Epithelial cell of proximal tubule (primary cell): ENCODE measurements at regions not wholly inside any gene's neighbourhood (a gene's known extent, or its start where the extent isn't known, plus 50 kb on each side); places are given as distances from the start of the nearest gene placed in this dataset.

ENCODE experiments used
- DNase-seq: peaks from one replicate; pipeline ENCODE4 v3.0.0-alpha.2; 2011; ENCODE audit warnings: low read depth
- H3K4me3 ChIP-seq: 2 replicates; pipeline ENCODE4 v1.5.1; 2011; ENCODE audit warnings: low read depth, mild to moderate bottlenecking, low read length
- CTCF ChIP-seq: conservative IDR thresholded peaks from 2 replicates; pipeline ENCODE4 v1.5.1; 2012; ENCODE audit warnings: low read depth, mild to moderate bottlenecking, low read length

GRCh38 chr2:234754126-234754525, 197.7 kb upstream of the SH3BP4 start:
- no peak overlapping the region for H3K4me3 ChIP-seq
- no peak for TF ChIP-seq CTCF
- DNase-seq, result peak; percentile 38

GRCh38 chr2:234753701-234754100, 198.1 kb upstream of the SH3BP4 start:
- DNase-seq, result no peak
- no peak for TF ChIP-seq CTCF
- no peak overlapping the region for H3K4me3 ChIP-seq

- no peak for TF ChIP-seq CTCF
- DNase-seq, result no peak
- no peak overlapping the region for H3K4me3 ChIP-seq
Measured at GRCh38 chr2:234752966-234753365, 198.9 kb upstream of the SH3BP4 start.

- TF ChIP-seq CTCF, result peak; percentile 29
- H3K4me3 ChIP-seq, result no peak overlapping the region
- DNase-seq, result no peak
Measured at GRCh38 chr2:234751275-234751973, 200.4 kb upstream of the SH3BP4 start.

GRCh38 chr2:234747833-234748559, 203.8 kb upstream of the SH3BP4 start:
- no peak overlapping the region for H3K4me3 ChIP-seq
- no peak for TF ChIP-seq CTCF
- DNase-seq, result no peak

- DNase-seq, result no peak
- no peak for TF ChIP-seq CTCF
- H3K4me3 ChIP-seq, result no peak overlapping the region
Measured at GRCh38 chr2:234747032-234747431, 204.8 kb upstream of the SH3BP4 start.
